Superior temporal gyrus (tissue), 1 donor: ENCODE measurements at regions not wholly inside any gene's neighbourhood (a gene's known extent, or its start where the extent isn't known, plus 50 kb on each side); places are given as distances from the start of the nearest gene placed in this dataset.

ENCODE experiments used
- DNase-seq: peaks from one replicate; pipeline ENCODE4 v3.0.0-alpha.2; 2016; ENCODE audit errors: extremely low spot score

GRCh38 chr11:24422376-24422775 is 74.5 kb upstream of the LUZP2 start:
- no peak for DNase-seq

- no peak for DNase-seq
Measured at GRCh38 chr11:24437123-24437522, 59.7 kb upstream of the LUZP2 start.
